Kidney (tissue), 13 donors: ENCODE measurements at regions not wholly inside any gene's neighbourhood (a gene's known extent, or its start where the extent isn't known, plus 50 kb on each side); places are given as distances from the start of the nearest gene placed in this dataset.

Source experiments
- DNase-seq, 5 donors: peaks; one replicate each; pipeline ENCODE4 v3.0.0-alpha.2; 2013 to 2020
- FAIRE-seq: peaks from 2 replicates; lab custom pipeline; 2012; peaks lifted over from hg19 to GRCh38; lab: Jason Lieb, UNC
- H3K27ac ChIP-seq, 2 donors: one replicate each; pipeline ENCODE4 v1.7.0; 2013; ENCODE audit warnings: low read depth in 2 of 2, low read length in 2 of 2, inconsistent platforms in 1 of 2
- H3K27me3 ChIP-seq: one replicate; pipeline ENCODE4 v1.7.1; 2013; ENCODE audit warnings: low read length, inconsistent platforms; ENCODE audit not compliant: control insufficient read depth, insufficient read depth
- H3K36me3 ChIP-seq, 3 donors: one replicate each; pipeline versions ENCODE4 v1.7.0 to v1.7.1; 2013; ENCODE audit warnings: low read length in 3 of 3, control low read depth in 1 of 3, inconsistent platforms in 1 of 3; ENCODE audit not compliant: insufficient read depth in 3 of 3, control insufficient read depth in 2 of 3
- H3K4me1 ChIP-seq, 3 donors: one replicate each; pipeline versions ENCODE4 v1.7.0 to v1.7.1; 2013; ENCODE audit warnings: low read length in 3 of 3, inconsistent platforms in 1 of 3, low read depth in 1 of 3; ENCODE audit not compliant: control insufficient read depth in 2 of 3, insufficient read depth in 2 of 3
- H3K4me3 ChIP-seq, 3 donors: one replicate each; pipeline versions ENCODE4 v1.7.0 to v1.8.1; 2013; ENCODE audit warnings: low read length in 3 of 3, control low read depth in 1 of 3, inconsistent platforms in 1 of 3
- H3K9ac ChIP-seq, 3 donors: one replicate each; pipeline versions ENCODE4 v1.7.0 to v1.7.1; 2013; ENCODE audit warnings: low read length in 3 of 3, control low read depth in 1 of 3, inconsistent platforms in 1 of 3
- H3K9me3 ChIP-seq, 3 donors: one replicate each; pipeline versions ENCODE4 v1.7.0 to v1.7.1; 2013; ENCODE audit warnings: low read length in 3 of 3, control low read depth in 1 of 3, inconsistent platforms in 1 of 3; ENCODE audit not compliant: control insufficient read depth in 2 of 3, insufficient read depth in 1 of 3
- CTCF ChIP-seq: IDR thresholded peaks from 3 replicates; pipeline ENCODE4 v1.5.1; 2012; ENCODE audit warnings: mild to moderate bottlenecking, moderate library complexity, borderline replicate concordance; ENCODE audit not compliant: insufficient read depth; ENCODE audit errors: extremely low read depth
- intact Hi-C: fragments of 100-400 bp; cut with DNase I; formaldehyde crosslinking; loops from one replicate; pipeline ENCODE4 v1.11.1; 2022
- donor health status: control.
- donor health status: control.
- donor health status: control.
- donor health status: control.
- donor health status: control.
- donor health status: DM: yes; HTN: yes; CAD: no.
- donor health status: Normal renal cell carcinoma (clear cell type).

- Histone ChIP-seq H3K27me3 (no peaks in the 10 kb centered on the region), H3K4me3 (no peak overlapping the region), H3K9me3 (no peaks in the 10 kb centered on the region), H3K27ac (no peak overlapping the region), H3K9ac (no peak overlapping the region), H3K36me3 (no peaks in the 10 kb centered on the region), H3K4me1 (no peaks in the 10 kb centered on the region)
- TF ChIP-seq CTCF: no peak
- DNase-seq (no peak), FAIRE-seq (no peak)
- intact Hi-C loops: no loop called here
Measured at GRCh38 chr13:50732712-50733111, 110.8 kb downstream of the DLEU7 start.

DNA sequence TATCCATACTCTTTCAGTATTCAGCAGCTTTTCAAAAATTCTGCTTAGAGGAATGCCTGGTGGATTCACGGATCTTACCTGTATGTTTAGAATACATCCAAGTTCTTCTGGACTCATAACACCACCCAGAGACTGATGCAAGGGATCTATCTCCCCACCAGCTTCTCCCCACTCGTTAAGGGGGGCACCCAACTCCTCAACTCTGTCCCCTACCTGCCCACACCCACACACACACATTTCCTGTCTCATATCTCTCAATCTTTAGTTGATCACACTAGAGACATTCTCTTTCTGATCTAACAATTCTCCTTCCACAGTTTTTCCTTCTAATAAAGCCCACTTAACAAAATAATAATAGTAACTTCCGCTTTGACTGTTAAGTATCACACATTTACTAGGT lies 110.1 kb downstream of the DLEU7 start:
- no peak for TF ChIP-seq CTCF
- Histone ChIP-seq H3K4me1 (no peaks in the 10 kb centered on the region), H3K9me3 (no peaks in the 10 kb centered on the region), H3K9ac (no peak overlapping the region), H3K27me3 (no peaks in the 10 kb centered on the region), H3K27ac (no peak overlapping the region), H3K36me3 (no peaks in the 10 kb centered on the region), H3K4me3 (no peak overlapping the region)
- FAIRE-seq (no peak), DNase-seq (no peak)
- intact Hi-C loops: no loop called here

GRCh38 chr13:50735071-50735470 lies 108.4 kb downstream of the DLEU7 start:
- Histone ChIP-seq H3K4me3 (no peak overlapping the region), H3K9me3 (no peaks in the 10 kb centered on the region), H3K27ac (no peak overlapping the region), H3K4me1 (no peaks in the 10 kb centered on the region), H3K27me3 (no peaks in the 10 kb centered on the region), H3K36me3 (no peaks in the 10 kb centered on the region), H3K9ac (no peak overlapping the region)
- FAIRE-seq (no peak), DNase-seq (no peak)
- intact Hi-C loops: no loop called here
- TF ChIP-seq CTCF: no peak

DNA sequence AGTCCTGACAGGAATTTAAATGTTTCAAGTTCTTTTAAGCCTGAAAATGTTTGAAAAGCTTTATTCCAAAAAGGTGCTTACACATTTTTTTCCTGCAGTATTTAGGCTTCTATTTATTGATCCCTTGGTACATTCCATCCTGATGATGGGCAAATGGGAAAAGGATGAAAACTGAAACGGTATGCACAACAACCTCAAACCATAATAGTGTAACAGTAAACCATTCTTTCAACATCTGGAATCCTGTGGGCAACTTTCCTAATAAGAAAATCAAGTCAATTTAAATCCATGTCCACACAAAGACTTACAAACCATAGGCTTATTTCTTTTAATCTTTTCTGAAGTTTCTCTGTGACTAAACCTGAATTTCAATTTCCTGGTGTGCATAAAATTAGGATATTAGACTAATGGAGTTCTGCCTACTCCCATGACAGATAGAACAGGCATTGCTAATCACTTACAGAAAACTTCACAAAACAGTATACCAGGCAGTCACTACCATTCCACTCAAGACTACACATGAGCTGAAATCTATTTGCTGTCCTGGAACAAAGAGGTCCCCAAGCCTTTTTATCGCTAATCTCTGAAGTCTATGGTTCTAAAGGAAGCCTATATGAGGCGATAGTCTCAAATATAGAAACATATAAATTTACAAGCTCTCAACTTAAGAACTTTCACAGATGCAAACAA lies 103.3 kb downstream of the DLEU7 start:
- Histone ChIP-seq H3K27me3 (no peaks in the 10 kb centered on the region), H3K27ac (no peak overlapping the region), H3K36me3 (no peaks in the 10 kb centered on the region), H3K9me3 (no peaks in the 10 kb centered on the region), H3K4me1 (no peaks in the 10 kb centered on the region), H3K4me3 (no peak overlapping the region), H3K9ac (no peak overlapping the region)
- no peak for TF ChIP-seq CTCF
- DNase-seq: no peak
- intact Hi-C loops: no loop called here
- no peak for FAIRE-seq
